Activated CD4-positive, alpha-beta memory T cell treated with anti-CD3 and anti-CD28 coated beads for 36 hours (primary cell): ENCODE measurements at regions not wholly inside any gene's neighbourhood (a gene's known extent, or its start where the extent isn't known, plus 50 kb on each side); places are given as distances from the start of the nearest gene placed in this dataset.
"Not testable (repeated sequence)": the region's sequence is repeated elsewhere in the genome, so short reads cannot be mapped to it uniquely, and the experiment has no call there.

Source experiments
- CTCF ChIA-PET: fragments of 350-600 bp; sonication (Branson Sonifier 250); formaldehyde crosslinking; loops from one replicate; lab custom pipeline; 2021; ENCODE audit warnings: antibody characterized with exemption, inconsistent platforms; lab: Charles Lee
- POLR2A ChIA-PET: fragments of 350-600 bp; sonication (Branson Sonifier 250); formaldehyde crosslinking; loops from one replicate; lab custom pipeline; 2021; ENCODE audit warnings: antibody characterized with exemption; lab: Charles Lee
- DNase-seq: peaks from one replicate; pipeline ENCODE4 v3.0.0-alpha.2; 2020
- H3K27ac Mint-ChIP-seq: one replicate; pipeline ENCODE4 v1.8.0; 2021; ENCODE audit warnings: mixed read lengths
- H3K27me3 Mint-ChIP-seq: one replicate; pipeline ENCODE4 v1.8.0; 2021; ENCODE audit warnings: mixed read lengths
- H3K36me3 Mint-ChIP-seq: one replicate; pipeline ENCODE4 v1.8.0; 2021; ENCODE audit warnings: mixed read lengths
- H3K4me1 Mint-ChIP-seq: one replicate; pipeline ENCODE4 v1.8.0; 2021; ENCODE audit warnings: low read depth, mixed read lengths
- H3K4me3 Mint-ChIP-seq: one replicate; pipeline ENCODE4 v1.8.0; 2021; ENCODE audit warnings: mild to moderate bottlenecking, mixed read lengths
- H3K9me3 Mint-ChIP-seq: one replicate; pipeline ENCODE4 v1.8.0; 2021; ENCODE audit warnings: mixed read lengths
- intact Hi-C: fragments of 100-400 bp; cut with micrococcal nuclease; formaldehyde crosslinking; loops from one replicate; pipeline ENCODE4 v1.15.1; 2023

DNA sequence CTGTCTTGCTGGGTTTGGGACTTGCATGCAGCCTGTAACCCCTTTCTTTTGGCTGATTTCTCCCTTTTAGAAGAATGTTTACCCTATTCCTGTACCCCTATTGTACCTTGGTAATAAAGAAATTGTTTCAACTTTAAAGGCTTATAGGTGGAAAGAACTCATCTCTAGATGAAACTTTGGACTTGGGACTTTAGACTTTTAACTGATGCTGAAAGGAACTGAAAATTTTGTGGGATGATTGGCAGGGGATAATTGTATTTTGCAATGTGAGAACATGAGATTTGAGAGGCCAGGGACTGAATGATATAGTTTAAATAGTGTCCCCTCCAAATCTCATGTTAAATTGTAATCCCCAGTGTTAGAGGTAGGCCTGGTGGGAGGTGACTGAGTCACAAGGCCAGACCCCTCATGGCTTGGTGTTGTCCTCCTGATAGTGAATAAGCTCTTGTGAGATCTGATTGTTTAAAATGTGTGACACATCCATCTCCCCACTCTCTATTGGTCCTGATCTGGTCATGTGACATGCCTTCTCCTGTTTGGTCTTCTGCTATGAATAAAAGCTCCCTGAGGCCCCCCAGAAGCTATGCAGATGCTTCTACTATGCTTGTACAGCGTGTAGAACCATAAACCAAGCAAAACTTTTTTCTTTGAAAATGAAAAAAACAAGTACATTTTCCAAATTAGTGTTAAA is 1621.3 kb upstream of the B3GALT2 start:
- ChIA-PET CTCF (no interaction called here), POLR2A (no interaction called here)
- DNase-seq = no peak
- Mint-ChIP-seq H3K4me3 (no peak overlapping the region), H3K9me3 (no peaks in the 10 kb centered on the region), H3K27ac (no peak overlapping the region), H3K4me1 (no peaks in the 10 kb centered on the region), H3K36me3 (no peaks in the 10 kb centered on the region), H3K27me3 (no peaks in the 10 kb centered on the region)
- intact Hi-C loops = no loop called here

DNA sequence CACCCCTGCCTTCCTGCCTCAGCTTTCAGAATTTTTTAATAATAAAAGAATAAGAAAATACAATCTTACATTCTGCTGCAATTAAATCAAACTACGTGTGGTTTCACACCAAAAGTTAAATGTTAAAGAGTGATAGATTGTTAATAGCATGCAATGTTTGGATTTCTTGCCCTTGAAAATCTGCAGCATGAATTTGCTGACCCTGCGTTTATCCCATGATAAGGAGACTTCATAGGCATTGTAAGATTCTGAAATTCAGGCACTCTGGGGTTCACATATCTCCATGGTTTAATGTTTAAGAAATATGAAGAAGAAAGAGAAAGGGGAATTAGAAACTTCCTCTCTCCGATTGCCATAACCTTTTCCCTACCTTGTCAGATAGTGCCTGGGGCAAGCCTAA is 1616.2 kb upstream of the B3GALT2 start:
- no peaks in the 10 kb centered on the region for H3K36me3 Mint-ChIP-seq
- H3K9me3 Mint-ChIP-seq = no peaks in the 10 kb centered on the region
- H3K27me3 Mint-ChIP-seq = no peaks in the 10 kb centered on the region
- ChIA-PET POLR2A (no interaction called here), CTCF (no interaction called here)
- H3K4me1 Mint-ChIP-seq = no peaks in the 10 kb centered on the region
- intact Hi-C loops = no loop called here
- H3K4me3 Mint-ChIP-seq = no peak overlapping the region
- no peak for DNase-seq
- no peak overlapping the region for H3K27ac Mint-ChIP-seq

DNA sequence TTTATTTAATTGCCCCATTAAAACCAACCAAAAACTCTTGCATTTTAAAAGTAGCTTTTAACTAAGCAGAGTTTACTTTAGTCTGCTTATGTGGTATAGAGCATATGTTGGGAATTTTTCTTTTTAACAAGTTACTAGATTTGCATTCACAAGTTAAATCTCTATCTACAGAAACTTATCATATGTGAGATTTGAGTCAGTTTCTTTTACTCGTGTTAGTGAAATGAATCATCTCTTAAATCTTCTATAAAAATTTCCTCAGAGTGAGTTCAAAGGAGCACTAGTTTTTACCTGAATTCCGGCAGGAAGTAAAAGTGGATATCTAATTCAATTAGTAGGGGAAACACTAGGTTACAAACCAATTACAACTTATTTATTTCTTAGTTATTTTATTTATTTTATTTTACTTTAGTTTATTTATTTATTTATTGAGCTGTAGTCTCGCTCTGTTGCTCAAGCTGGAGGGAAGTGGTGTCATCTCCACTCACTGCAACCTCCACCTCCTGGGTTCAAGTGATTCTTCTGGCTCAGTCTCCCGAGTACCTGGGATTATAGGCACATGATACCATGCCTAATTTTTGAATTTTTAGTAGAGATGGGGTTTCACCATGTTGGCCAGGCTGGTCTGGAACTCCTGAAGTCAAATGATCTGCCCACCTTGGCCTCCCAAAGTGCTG is 1609.6 kb upstream of the B3GALT2 start:
- no peak for DNase-seq
- intact Hi-C loops = no loop called here
- Mint-ChIP-seq H3K27me3 (no peaks in the 10 kb centered on the region), H3K9me3 (no peaks in the 10 kb centered on the region), H3K36me3 (no peaks in the 10 kb centered on the region), H3K4me1 (no peaks in the 10 kb centered on the region), H3K27ac (no peak overlapping the region), H3K4me3 (no peak overlapping the region)
- POLR2A ChIA-PET = no interaction called here
- CTCF ChIA-PET = no interaction called here

DNA sequence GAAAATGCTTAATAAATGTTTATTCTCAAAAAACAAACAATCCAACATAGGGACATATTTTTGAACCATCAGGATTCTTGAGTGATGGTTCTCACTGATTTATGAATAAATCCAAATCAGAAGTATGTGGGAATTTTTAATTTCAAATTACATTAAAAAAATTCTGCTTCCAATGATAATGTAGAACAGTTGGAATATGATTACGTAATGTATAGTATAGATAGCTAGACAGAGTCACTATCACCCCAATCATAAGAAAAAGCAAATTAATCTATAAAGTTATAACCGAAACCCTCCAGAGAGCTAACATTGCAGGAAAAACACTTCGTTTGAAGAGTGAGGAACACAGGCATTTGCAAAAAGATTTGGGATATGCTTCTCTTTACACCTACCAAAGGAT is 1600.6 kb upstream of the B3GALT2 start:
- no peak overlapping the region for H3K27ac Mint-ChIP-seq
- H3K36me3 Mint-ChIP-seq = no peaks in the 10 kb centered on the region
- ChIA-PET CTCF (no interaction called here), POLR2A (no interaction called here)
- intact Hi-C loops = no loop called here
- no peaks in the 10 kb centered on the region for H3K4me1 Mint-ChIP-seq
- no peaks in the 10 kb centered on the region for H3K9me3 Mint-ChIP-seq
- no peak for DNase-seq
- no peak overlapping the region for H3K4me3 Mint-ChIP-seq
- H3K27me3 Mint-ChIP-seq = no peaks in the 10 kb centered on the region

DNA sequence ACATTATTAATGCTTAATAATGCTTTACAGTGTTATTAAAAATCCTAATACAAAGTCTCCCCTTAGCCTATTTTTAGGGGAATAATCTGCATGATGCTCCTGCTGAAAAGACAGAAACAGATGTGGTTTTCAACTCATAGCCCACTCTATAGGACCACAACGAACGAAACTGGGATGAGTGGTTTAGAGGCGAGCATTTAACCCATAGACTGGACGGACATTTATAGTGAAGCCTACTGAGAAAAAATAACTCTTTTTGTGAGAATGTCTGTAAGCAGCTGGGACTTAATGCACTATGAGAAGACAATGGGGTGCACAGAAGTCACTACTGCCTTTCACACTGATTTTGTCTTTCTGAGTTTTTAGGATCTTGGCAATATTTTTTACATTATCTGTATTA is 1599.6 kb upstream of the B3GALT2 start:
- intact Hi-C loops = no loop called here
- no peak for DNase-seq
- no peaks in the 10 kb centered on the region for H3K36me3 Mint-ChIP-seq
- ChIA-PET CTCF (no interaction called here), POLR2A (no interaction called here)
- no peaks in the 10 kb centered on the region for H3K9me3 Mint-ChIP-seq
- no peaks in the 10 kb centered on the region for H3K4me1 Mint-ChIP-seq
- no peak overlapping the region for H3K4me3 Mint-ChIP-seq
- no peaks in the 10 kb centered on the region for H3K27me3 Mint-ChIP-seq
- H3K27ac Mint-ChIP-seq = no peak overlapping the region

DNA sequence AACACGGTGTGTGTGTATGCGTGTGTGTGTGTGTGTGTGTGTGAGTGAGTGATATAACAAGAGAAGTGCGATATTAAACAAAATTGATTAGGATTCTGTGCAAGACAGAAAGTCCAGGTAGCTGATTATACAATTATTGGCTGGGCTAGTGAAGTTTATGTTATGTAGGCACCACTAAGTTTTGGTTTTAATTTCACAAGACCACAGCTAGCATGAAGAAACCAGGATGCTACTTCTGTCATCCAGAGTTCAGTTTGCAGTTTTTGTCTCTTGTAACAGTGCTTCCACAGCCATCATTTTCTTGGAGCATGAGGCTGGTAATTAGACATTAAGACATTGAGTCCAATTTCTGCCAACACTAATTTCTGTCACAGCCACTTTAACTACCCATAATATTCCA is 1590.2 kb upstream of the B3GALT2 start:
- DNase-seq = no peak
- no peaks in the 10 kb centered on the region for H3K4me1 Mint-ChIP-seq
- intact Hi-C loops = no loop called here
- H3K36me3 Mint-ChIP-seq = no peaks in the 10 kb centered on the region
- ChIA-PET CTCF (no interaction called here), POLR2A (no interaction called here)
- H3K27me3 Mint-ChIP-seq = no peaks in the 10 kb centered on the region
- H3K4me3 Mint-ChIP-seq = no peak overlapping the region
- H3K27ac Mint-ChIP-seq = no peak overlapping the region
- H3K9me3 Mint-ChIP-seq = peaks cover 5% of the 10 kb centered on the region

DNA sequence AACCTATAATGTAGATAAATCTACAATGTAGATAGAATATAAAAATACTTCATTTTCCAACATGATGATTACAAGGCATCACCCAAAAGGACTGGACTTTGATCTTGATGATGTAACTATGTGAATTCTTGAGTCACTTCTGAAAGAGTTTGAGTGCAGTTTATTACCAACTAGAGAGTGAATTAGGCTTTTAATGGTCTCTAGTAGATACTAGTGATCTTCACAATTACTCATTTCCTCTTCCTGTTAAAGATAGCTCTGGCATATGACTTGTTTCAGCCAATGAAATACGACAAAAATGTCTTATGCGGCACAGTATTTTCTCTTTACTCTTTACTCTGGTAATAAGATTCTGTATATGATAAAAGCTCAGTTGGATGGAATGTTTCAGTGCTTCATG is 1588.1 kb upstream of the B3GALT2 start:
- intact Hi-C loops = no loop called here
- POLR2A ChIA-PET = no interaction called here
- H3K27ac Mint-ChIP-seq = no peak overlapping the region
- no peaks in the 10 kb centered on the region for H3K36me3 Mint-ChIP-seq
- H3K4me3 Mint-ChIP-seq = no peak overlapping the region
- no peaks in the 10 kb centered on the region for H3K4me1 Mint-ChIP-seq
- no peaks in the 10 kb centered on the region for H3K27me3 Mint-ChIP-seq
- DNase-seq = no peak
- peaks cover 5% of the 10 kb centered on the region for H3K9me3 Mint-ChIP-seq
- CTCF ChIA-PET = no interaction called here

DNA sequence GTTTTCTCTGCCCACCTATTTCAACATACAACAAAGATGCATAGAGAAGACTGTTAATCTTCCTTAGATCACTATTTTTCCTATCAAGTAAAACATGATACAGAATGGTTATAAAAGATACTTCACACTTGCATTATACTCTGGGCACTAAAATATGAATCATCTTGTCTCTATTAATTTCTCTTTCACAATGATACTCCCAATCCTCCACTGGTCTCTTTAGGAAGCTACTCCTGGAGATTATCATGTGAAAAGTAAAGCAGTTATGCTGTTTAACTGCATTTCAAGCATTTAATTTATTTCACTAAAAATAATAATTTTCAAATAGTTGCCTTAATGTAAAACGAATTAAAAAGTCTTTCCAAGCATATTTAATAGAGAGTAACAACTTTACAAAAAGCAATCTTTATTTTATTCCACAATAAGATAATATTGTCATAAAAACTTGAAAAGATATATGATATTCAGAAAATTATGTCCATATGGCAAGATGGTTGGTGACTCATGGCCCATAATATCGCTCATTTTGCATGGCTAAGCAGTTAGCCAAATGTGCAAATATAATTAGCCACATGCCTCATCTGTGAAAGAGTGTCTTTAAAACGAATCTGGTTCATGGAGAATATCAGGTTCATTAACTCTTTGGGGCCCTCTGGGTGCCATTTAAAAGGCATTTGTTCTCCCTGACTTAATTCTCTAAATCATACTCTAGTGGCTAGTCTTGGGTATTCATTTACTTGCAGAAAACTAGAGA is 1569.0 kb upstream of the B3GALT2 start:
- DNase-seq = no peak
- Mint-ChIP-seq H3K27me3 (peaks cover 1% of the 10 kb centered on the region), H3K36me3 (no peaks in the 10 kb centered on the region), H3K4me1 (no peaks in the 10 kb centered on the region), H3K27ac (no peak overlapping the region), H3K4me3 (no peak overlapping the region), H3K9me3 (no peaks in the 10 kb centered on the region)
- intact Hi-C loops = no loop called here
- CTCF ChIA-PET = no interaction called here
- POLR2A ChIA-PET = no interaction called here

DNA sequence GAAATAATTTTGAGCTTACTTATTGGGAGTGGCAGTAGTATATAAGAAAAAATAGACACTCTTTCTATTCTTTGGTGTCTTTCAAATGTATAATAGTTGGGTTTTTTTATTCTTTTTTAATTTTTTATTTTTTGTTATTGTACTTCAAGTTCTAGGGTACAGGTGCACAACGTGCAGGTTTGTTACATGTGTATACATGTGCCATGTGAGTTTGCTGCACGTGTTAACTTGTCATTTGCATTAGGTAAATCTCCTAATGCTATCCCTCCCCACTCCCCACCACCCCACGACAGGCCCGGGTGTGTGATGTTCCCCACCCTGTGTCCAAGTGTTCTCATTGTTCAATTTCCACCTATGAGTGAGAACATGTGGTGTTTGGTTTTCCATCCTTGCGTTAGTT is 1552.4 kb upstream of the B3GALT2 start:
- H3K9me3 Mint-ChIP-seq, POLR2A ChIA-PET, CTCF ChIA-PET: not testable (repeated sequence)

DNA sequence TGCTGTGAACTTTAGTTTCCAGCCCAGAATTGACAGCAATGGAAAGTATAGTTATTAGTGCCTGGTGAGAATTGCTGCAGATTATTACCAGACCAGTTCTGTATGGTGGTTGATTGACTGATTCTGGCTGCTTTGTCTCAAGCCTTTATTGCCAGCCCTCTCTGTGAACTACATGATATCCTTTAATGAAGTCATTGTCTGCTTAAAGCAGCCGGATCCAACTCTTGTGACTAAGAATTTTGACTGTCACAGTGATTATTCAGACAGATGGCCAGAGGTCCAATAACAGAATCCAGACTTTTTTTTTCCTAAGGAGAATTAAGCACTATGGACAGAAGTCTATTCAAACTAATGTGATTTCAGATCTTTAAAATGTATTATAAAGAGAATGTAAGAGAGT is 1548.6 kb upstream of the B3GALT2 start:
- no peak for DNase-seq
- H3K9me3 Mint-ChIP-seq = no peaks in the 10 kb centered on the region
- H3K36me3 Mint-ChIP-seq = no peaks in the 10 kb centered on the region
- no peaks in the 10 kb centered on the region for H3K4me1 Mint-ChIP-seq
- POLR2A ChIA-PET = no interaction called here
- no peaks in the 10 kb centered on the region for H3K27me3 Mint-ChIP-seq
- CTCF ChIA-PET = no interaction called here
- intact Hi-C loops = no loop called here
- no peak overlapping the region for H3K4me3 Mint-ChIP-seq
- H3K27ac Mint-ChIP-seq = no peak overlapping the region

More for the DNA sequence above, 1552.4 kb upstream of the B3GALT2 start:
- H3K4me3 Mint-ChIP-seq, H3K27me3 Mint-ChIP-seq, intact Hi-C loops, DNase-seq, H3K36me3 Mint-ChIP-seq, H3K27ac Mint-ChIP-seq, H3K4me1 Mint-ChIP-seq: not testable (repeated sequence)

DNA sequence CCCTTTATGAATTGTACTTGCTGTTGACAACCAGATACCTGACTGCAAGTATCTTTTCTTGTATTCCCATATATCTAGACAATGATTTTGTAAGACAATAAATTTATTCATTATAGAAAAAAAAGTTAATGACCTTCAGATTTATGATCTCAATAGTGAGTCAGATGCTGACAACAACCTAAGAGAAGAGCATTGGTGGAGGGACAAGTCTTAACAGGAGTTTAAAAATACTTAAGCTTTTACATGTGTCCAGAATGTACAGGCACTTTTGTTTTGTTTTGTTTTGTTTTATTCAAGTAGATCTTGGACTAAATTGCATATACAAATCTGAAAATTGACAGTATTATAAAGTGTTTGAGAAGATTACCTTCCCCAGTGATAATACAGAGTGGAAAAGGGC is 1544.6 kb upstream of the B3GALT2 start:
- CTCF ChIA-PET = no interaction called here
- H3K9me3 Mint-ChIP-seq = no peaks in the 10 kb centered on the region
- no peaks in the 10 kb centered on the region for H3K27me3 Mint-ChIP-seq
- POLR2A ChIA-PET = no interaction called here
- H3K4me3 Mint-ChIP-seq = no peak overlapping the region
- intact Hi-C loops = no loop called here
- H3K4me1 Mint-ChIP-seq = no peaks in the 10 kb centered on the region
- DNase-seq = no peak
- H3K27ac Mint-ChIP-seq = no peak overlapping the region
- H3K36me3 Mint-ChIP-seq = no peaks in the 10 kb centered on the region

DNA sequence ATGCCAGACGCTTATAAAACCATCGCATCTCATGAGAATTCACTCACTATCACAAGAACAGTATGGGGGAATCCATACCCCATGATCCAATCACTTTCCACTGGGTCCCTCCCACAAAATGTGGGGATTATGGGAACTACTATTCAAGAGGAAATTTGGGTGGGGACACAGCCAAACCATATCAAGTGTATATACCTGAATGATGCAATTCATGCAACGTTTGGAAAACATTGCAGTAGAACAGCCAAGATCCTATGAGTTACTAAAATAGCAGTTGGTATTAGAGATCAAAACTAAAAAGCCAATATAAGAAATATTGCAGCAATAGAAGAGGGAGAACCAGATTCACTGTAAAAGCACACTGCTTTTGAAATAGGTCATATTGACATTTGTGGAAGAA is 1543.9 kb upstream of the B3GALT2 start:
- Mint-ChIP-seq H3K27me3 (no peaks in the 10 kb centered on the region), H3K36me3 (no peaks in the 10 kb centered on the region)

DNA sequence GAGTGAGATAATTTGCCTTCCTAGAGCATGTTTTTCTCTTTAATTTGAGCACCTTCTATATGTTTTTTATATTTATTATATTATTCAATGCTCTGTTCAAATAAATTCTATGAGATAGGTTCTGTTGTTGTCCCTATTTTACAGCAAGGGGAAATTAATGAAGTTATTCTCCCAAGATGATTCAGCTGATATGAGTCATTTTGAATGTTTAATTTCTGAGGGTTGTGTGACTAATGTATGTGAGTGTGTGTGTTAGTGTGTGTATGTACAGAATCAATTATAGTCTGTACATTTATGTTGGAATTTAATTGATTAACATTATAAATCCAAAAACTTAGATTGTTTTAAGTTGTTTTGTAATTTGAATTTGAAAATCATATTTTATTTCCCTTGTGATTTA is 1536.7 kb upstream of the B3GALT2 start:
- H3K27me3 Mint-ChIP-seq = no peaks in the 10 kb centered on the region
- POLR2A ChIA-PET = no interaction called here
- no peak for DNase-seq
- CTCF ChIA-PET = no interaction called here
- intact Hi-C loops = no loop called here
- no peaks in the 10 kb centered on the region for H3K4me1 Mint-ChIP-seq
- no peak overlapping the region for H3K4me3 Mint-ChIP-seq
- no peaks in the 10 kb centered on the region for H3K36me3 Mint-ChIP-seq
- H3K27ac Mint-ChIP-seq = no peak overlapping the region
- H3K9me3 Mint-ChIP-seq = no peaks in the 10 kb centered on the region

More for the DNA sequence above, 1543.9 kb upstream of the B3GALT2 start:
- ChIA-PET POLR2A (no interaction called here), CTCF (no interaction called here)
- no peaks in the 10 kb centered on the region for H3K4me1 Mint-ChIP-seq
- no peak overlapping the region for H3K4me3 Mint-ChIP-seq
- intact Hi-C loops = no loop called here
- no peak for DNase-seq
- H3K9me3 Mint-ChIP-seq = no peaks in the 10 kb centered on the region
- H3K27ac Mint-ChIP-seq = no peak overlapping the region
